ENCODE measurements at regions not wholly inside any gene's neighbourhood (a gene's known extent, or its start where the extent isn't known, plus 50 kb on each side); places are given as distances from the start of the nearest gene placed in this dataset.
"Not testable (repeated sequence)": the region's sequence is repeated elsewhere in the genome, so short reads cannot be mapped to it uniquely, and the experiment has no call there.

GRCh38 chr4:22601638-22602037 is 85.8 kb upstream of the ADGRA3 start:
- TF ChIP-seq, protein P1, sequence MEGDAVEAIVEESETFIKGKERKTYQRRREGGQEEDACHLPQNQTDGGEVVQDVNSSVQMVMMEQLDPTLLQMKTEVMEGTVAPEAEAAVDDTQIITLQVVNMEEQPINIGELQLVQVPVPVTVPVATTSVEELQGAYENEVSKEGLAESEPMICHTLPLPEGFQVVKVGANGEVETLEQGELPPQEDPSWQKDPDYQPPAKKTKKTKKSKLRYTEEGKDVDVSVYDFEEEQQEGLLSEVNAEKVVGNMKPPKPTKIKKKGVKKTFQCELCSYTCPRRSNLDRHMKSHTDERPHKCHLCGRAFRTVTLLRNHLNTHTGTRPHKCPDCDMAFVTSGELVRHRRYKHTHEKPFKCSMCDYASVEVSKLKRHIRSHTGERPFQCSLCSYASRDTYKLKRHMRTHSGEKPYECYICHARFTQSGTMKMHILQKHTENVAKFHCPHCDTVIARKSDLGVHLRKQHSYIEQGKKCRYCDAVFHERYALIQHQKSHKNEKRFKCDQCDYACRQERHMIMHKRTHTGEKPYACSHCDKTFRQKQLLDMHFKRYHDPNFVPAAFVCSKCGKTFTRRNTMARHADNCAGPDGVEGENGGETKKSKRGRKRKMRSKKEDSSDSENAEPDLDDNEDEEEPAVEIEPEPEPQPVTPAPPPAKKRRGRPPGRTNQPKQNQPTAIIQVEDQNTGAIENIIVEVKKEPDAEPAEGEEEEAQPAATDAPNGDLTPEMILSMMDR (IDR thresholded peaks at IDR 0.05), result not testable (repeated sequence)
- not testable (repeated sequence) for TF ChIP-seq EP300, POLR2A, POLR2AphosphoS5 (IDR thresholded peaks at IDR 0.05)
